B cell (primary cell): ENCODE measurements at regions not wholly inside any gene's neighbourhood (a gene's known extent, or its start where the extent isn't known, plus 50 kb on each side); places are given as distances from the start of the nearest gene placed in this dataset.

Source experiments
- ATAC-seq: fragments of 200-7000 bp; cut with Tn5 transposase; one replicate; pipeline ENCODE4 v1.10.0; 2021; ENCODE audit warnings: low read depth, mild to moderate bottlenecking, moderate number of reproducible peaks, moderate library complexity
- CTCF ChIA-PET: fragments of 350-600 bp; sonication (Branson Sonifier 250); formaldehyde crosslinking; loops from one replicate; lab custom pipeline; 2021; ENCODE audit warnings: antibody characterized with exemption, inconsistent platforms; lab: Charles Lee
- POLR2A ChIA-PET: fragments of 350-600 bp; sonication (Branson Sonifier 250); formaldehyde crosslinking; loops from one replicate; lab custom pipeline; 2021; ENCODE audit warnings: antibody characterized with exemption; lab: Charles Lee
- DNase-seq: peaks from one replicate; pipeline ENCODE4 v3.0.0; 2013
- H2AFZ ChIP-seq: 2 replicates; pipeline ENCODE4 v1.6.1; 2012; ENCODE audit warnings: mild to moderate bottlenecking, low read depth, low read length; ENCODE audit not compliant: insufficient read depth, poor library complexity, severe bottlenecking
- H3K27ac ChIP-seq, 2 donors: 1 replicate in 1 of 2; 2 replicates in 1 of 2; pipeline ENCODE4 v1.5.1; 2012 to 2013; ENCODE audit warnings: low read length in 2 of 2, mild to moderate bottlenecking in 2 of 2, moderate library complexity in 1 of 2
- H3K27me3 ChIP-seq, 4 experiments: fragments of 200-600 bp in 1 of 4; sonication (generic) in 1 of 4; replicated peaks in 1 of 4; 1 replicate in 2 of 4; 2 replicates in 2 of 4; pipeline versions ENCODE4 v1.6.1 to v1.7.0; 2013 to 2016; ENCODE audit warnings: low read length in 3 of 4, mild to moderate bottlenecking in 2 of 4, mixed read lengths in 1 of 4, moderate library complexity in 1 of 4; ENCODE audit not compliant: insufficient read depth in 4 of 4, control insufficient read depth in 3 of 4; ENCODE audit errors: control extremely low read depth in 1 of 4
- H3K36me3 ChIP-seq, 2 experiments: replicated peaks in 1 of 2; 1 replicate in 1 of 2; 2 replicates in 1 of 2; pipeline versions ENCODE4 v1.6.1 to v1.7.1; 2013; ENCODE audit warnings: low read length in 1 of 2; ENCODE audit not compliant: insufficient read depth in 2 of 2, control insufficient read depth in 1 of 2; ENCODE audit errors: control extremely low read depth in 1 of 2, extremely low read depth in 1 of 2
- H3K4me1 ChIP-seq, 2 donors: fragments of 200-600 bp in 1 of 2; sonication (generic) in 1 of 2; 1 replicate in 1 of 2; 2 replicates in 1 of 2; pipeline versions ENCODE4 v1.5.1 to v1.6.1; 2013 to 2017; ENCODE audit warnings: low read length in 2 of 2; ENCODE audit not compliant: control insufficient read depth in 2 of 2, insufficient read depth in 2 of 2
- H3K4me2 ChIP-seq: replicated peaks from 2 replicates; pipeline ENCODE3; 2012; ENCODE audit warnings: mild to moderate bottlenecking, low read depth, low read length; ENCODE audit not compliant: poor library complexity, severe bottlenecking
- H3K4me3 ChIP-seq, 5 experiments: fragments of 200-600 bp in 1 of 5; sonication (generic) in 1 of 5; 1 replicate in 3 of 5; 2 replicates in 2 of 5; pipeline versions ENCODE4 v1.5.1 to v1.7.0; 2011 to 2016; ENCODE audit warnings: low read length in 4 of 5, mild to moderate bottlenecking in 4 of 5, low read depth in 2 of 5, control low read depth in 1 of 5, moderate library complexity in 1 of 5; ENCODE audit not compliant: insufficient read depth in 1 of 5; ENCODE audit errors: control extremely low read depth in 1 of 5, extremely low read depth in 1 of 5
- H3K79me2 ChIP-seq: fragments of 200-600 bp; sonication (generic); one replicate; pipeline ENCODE4 v1.6.0; 2016; ENCODE audit warnings: low read length; ENCODE audit not compliant: control insufficient read depth, insufficient read depth
- H3K9ac ChIP-seq: fragments of 200-600 bp; sonication (generic); 2 replicates; pipeline ENCODE4 v1.6.1; 2017; ENCODE audit warnings: mild to moderate bottlenecking, low read length, moderate library complexity
- H3K9me3 ChIP-seq, 3 donors: one replicate each; pipeline versions ENCODE4 v1.6.1 to v1.7.1; 2013; ENCODE audit warnings: low read length in 2 of 3; ENCODE audit not compliant: control insufficient read depth in 2 of 3, insufficient read depth in 1 of 3; ENCODE audit errors: control extremely low read depth in 1 of 3
- H4K20me1 ChIP-seq: 2 replicates; pipeline ENCODE4 v1.6.0; 2012; ENCODE audit warnings: mild to moderate bottlenecking, low read length; ENCODE audit not compliant: insufficient read depth, control insufficient read depth, poor library complexity, severe bottlenecking
- H3K27ac Mint-ChIP-seq: one replicate; pipeline ENCODE4 v1.8.0; 2021; ENCODE audit warnings: mixed read lengths
- H3K27me3 Mint-ChIP-seq: one replicate; pipeline ENCODE4 v1.8.0; 2021; ENCODE audit warnings: mixed read lengths
- H3K4me1 Mint-ChIP-seq: one replicate; pipeline ENCODE4 v1.8.0; 2021; ENCODE audit warnings: mixed read lengths
- H3K4me3 Mint-ChIP-seq: one replicate; pipeline ENCODE4 v1.8.0; 2021; ENCODE audit warnings: mixed read lengths
- H3K9me3 Mint-ChIP-seq: one replicate; pipeline ENCODE4 v1.8.0; 2022; ENCODE audit warnings: mixed read lengths; ENCODE audit not compliant: insufficient read depth
- CTCF ChIP-seq: fragments of 200-600 bp; IDR thresholded peaks from one replicate; pipeline ENCODE4 v1.8.0; 2022; ENCODE audit warnings: antibody characterized with exemption, mild to moderate bottlenecking
- EZH2 ChIP-seq: IDR thresholded peaks from 2 replicates; pipeline ENCODE4 v1.6.1; 2012; ENCODE audit warnings: borderline replicate concordance, low read depth, mild to moderate bottlenecking, moderate library complexity, low read length; ENCODE audit not compliant: insufficient read depth, poor library complexity, severe bottlenecking
- WGBS: methylation state at CpG from one replicate; pipeline ENCODE4 v1.1.5; 2013; ENCODE audit warnings: missing lambda C conversion rate; ENCODE audit not compliant: insufficient coverage; 5-methylcytosine and 5-hydroxymethylcytosine counted together
- intact Hi-C: fragments of 100-400 bp; cut with micrococcal nuclease; formaldehyde crosslinking; loops from one replicate; pipeline ENCODE4 v1.10.0; 2022

GRCh38 chr2:409523-409922 lies 121.6 kb upstream of the ALKAL2 start:
- H3K4me1 ChIP-seq = no peaks in the 10 kb centered on the region
- intact Hi-C loops = no loop called here
- H3K4me2 ChIP-seq = no peak overlapping the region
- Mint-ChIP-seq H3K4me3 (no peak overlapping the region), H3K9me3 (peaks cover 11% of the 10 kb centered on the region), H3K27ac (no peak overlapping the region), H3K27me3 (peaks cover 5% of the 10 kb centered on the region), H3K4me1 (no peaks in the 10 kb centered on the region)
- POLR2A ChIA-PET = no interaction called here
- H4K20me1 ChIP-seq = no peaks in the 10 kb centered on the region
- ATAC-seq (no peak), DNase-seq (no peak)
- no peak overlapping the region for H3K27ac ChIP-seq
- H2AFZ ChIP-seq = no peak overlapping the region
- TF ChIP-seq CTCF (no peak), EZH2 (no peak)
- no peaks in the 10 kb centered on the region for H3K36me3 ChIP-seq
- H3K4me3 ChIP-seq = no peak overlapping the region
- no peaks in the 10 kb centered on the region for H3K27me3 ChIP-seq
- H3K9me3 ChIP-seq = peaks cover 0 to 3% (median 2%) of the 10 kb centered on the region in 3 donors
- CTCF ChIA-PET = no interaction called here
- no peak overlapping the region for H3K9ac ChIP-seq
- 90% methylated on average over 4 of the region's 4 CpGs for WGBS
- no peaks in the 10 kb centered on the region for H3K79me2 ChIP-seq

- Mint-ChIP-seq H3K27me3 (peaks cover under 1% of the 10 kb centered on the region), H3K27ac (no peak overlapping the region), H3K4me3 (no peak overlapping the region), H3K4me1 (no peaks in the 10 kb centered on the region), H3K9me3 (peaks cover 17% of the 10 kb centered on the region)
- Histone ChIP-seq H3K27ac (no peak overlapping the region), H3K4me3 (no peak overlapping the region), H2AFZ (no peak overlapping the region), H3K79me2 (no peaks in the 10 kb centered on the region), H3K4me1 (no peaks in the 10 kb centered on the region), H4K20me1 (no peaks in the 10 kb centered on the region), H3K4me2 (no peak overlapping the region), H3K9ac (no peak overlapping the region), H3K36me3 (no peaks in the 10 kb centered on the region), H3K9me3 (peaks cover 0 to 15% (median 10%) of the 10 kb centered on the region in 3 donors), H3K27me3 (no peaks in the 10 kb centered on the region)
- TF ChIP-seq EZH2 (no peak), CTCF (no peak)
- DNase-seq = no peak
- intact Hi-C loops = no loop called here
- ChIA-PET CTCF (no interaction called here), POLR2A (no interaction called here)
- WGBS = 79% methylated on average over 7 of the region's 9 CpGs
- ATAC-seq = no peak
Observed at GRCh38 chr2:407630-408029, 119.7 kb upstream of the ALKAL2 start.
